Endothelial cell of umbilical vein (primary cell): ENCODE measurements at regions not wholly inside any gene's neighbourhood (a gene's known extent, or its start where the extent isn't known, plus 50 kb on each side); places are given as distances from the start of the nearest gene placed in this dataset.

Experiments
- BruUV-seq: library from RNA; stranded (reverse); fragments of 400-500 nt; replicated peaks from 2 replicates; lab custom pipeline; 2021; lab: Mats Ljungman, UMichigan
- CTCF ChIA-PET: fragments of 300-600, 350-600 bp; sonication (Branson Sonifier 250); formaldehyde crosslinking; loops from one replicate; lab custom pipeline; 2021; ENCODE audit warnings: antibody characterized with exemption, inconsistent platforms; lab: Charles Lee
- POLR2A ChIA-PET: fragments of 300-600, 350-600 bp; sonication (Branson Sonifier 250); formaldehyde crosslinking; loops from one replicate; lab custom pipeline; 2021; ENCODE audit warnings: antibody characterized with exemption, inconsistent platforms; lab: Charles Lee
- DNase-seq: peaks from one replicate; pipeline ENCODE4 v3.0.0-alpha.2; 2011; ENCODE audit warnings: low read depth, low spot score
- FAIRE-seq: peaks from 2 replicates; lab custom pipeline; 2011; peaks lifted over from hg19 to GRCh38; lab: Jason Lieb, UNC
- H2AFZ ChIP-seq: 2 replicates; pipeline ENCODE4 v1.6.0; 2012; ENCODE audit warnings: low read depth, low read length, control low read depth, inconsistent platforms
- H3K27ac ChIP-seq: 2 replicates; pipeline ENCODE4 v1.5.1; 2011; ENCODE audit warnings: low read depth, mild to moderate bottlenecking, control low read depth, low read length, moderate library complexity; ENCODE audit not compliant: insufficient read depth
- H3K27me3 ChIP-seq, 2 experiments: 2 replicates each; pipeline versions ENCODE4 v1.6.0 to v1.6.1; 2011; ENCODE audit warnings: low read length in 2 of 2, mixed read lengths in 1 of 2; ENCODE audit not compliant: control insufficient read depth in 2 of 2, insufficient read depth in 2 of 2
- H3K36me3 ChIP-seq, 2 experiments: 2 replicates in 1 of 2; 3 replicates in 1 of 2; pipeline ENCODE4 v1.5.1; 2011; ENCODE audit warnings: low read length in 2 of 2, mild to moderate bottlenecking in 1 of 2, moderate library complexity in 1 of 2; ENCODE audit not compliant: control insufficient read depth in 2 of 2, insufficient read depth in 2 of 2; ENCODE audit errors: extremely low read depth in 1 of 2
- H3K4me1 ChIP-seq: 3 replicates; pipeline ENCODE4 v1.5.1; 2011; ENCODE audit warnings: mild to moderate bottlenecking, low read length; ENCODE audit not compliant: control insufficient read depth, insufficient read depth; ENCODE audit errors: extremely low read depth
- H3K4me2 ChIP-seq: 2 replicates; pipeline ENCODE4 v1.6.1; 2011; ENCODE audit warnings: low read length, control low read depth, mixed read lengths; ENCODE audit not compliant: insufficient read depth
- H3K4me3 ChIP-seq, 3 experiments: fragments of 200-600 bp in 1 of 3; sonication (generic), shearing (Covaris generic) in 1 of 3; replicated peaks in 1 of 3; 2 replicates each; pipeline ENCODE4 v1.5.1; 2011 to 2016; ENCODE audit warnings: control low read depth in 3 of 3, low read length in 3 of 3, mild to moderate bottlenecking in 2 of 3, inconsistent platforms in 1 of 3, low read depth in 1 of 3, moderate library complexity in 1 of 3; ENCODE audit not compliant: insufficient read depth in 1 of 3
- H3K79me2 ChIP-seq: 2 replicates; pipeline ENCODE4 v1.6.0; 2012; ENCODE audit warnings: low read length, inconsistent platforms; ENCODE audit not compliant: control insufficient read depth, insufficient read depth
- H3K9ac ChIP-seq: replicated peaks from 2 replicates; pipeline ENCODE3; 2011; ENCODE audit warnings: low read length, control low read depth; ENCODE audit not compliant: insufficient read depth; ENCODE audit errors: extremely low read depth
- H3K9me1 ChIP-seq: replicated peaks from 3 replicates; pipeline ENCODE4 v1.6.0; 2011; ENCODE audit warnings: mild to moderate bottlenecking, low read length; ENCODE audit not compliant: control insufficient read depth, insufficient read depth; ENCODE audit errors: extremely low read depth
- H3K9me3 ChIP-seq: replicated peaks from 2 replicates; pipeline ENCODE4 v1.5.1; 2012; ENCODE audit warnings: low read length, inconsistent platforms; ENCODE audit not compliant: control insufficient read depth, insufficient read depth
- H4K20me1 ChIP-seq: replicated peaks from 2 replicates; pipeline ENCODE3; 2011; ENCODE audit warnings: mild to moderate bottlenecking, low read length; ENCODE audit not compliant: control insufficient read depth, insufficient read depth; ENCODE audit errors: extremely low read depth
- EZH2 ChIP-seq: IDR thresholded peaks from 2 replicates; pipeline ENCODE4 v1.6.1; 2012; ENCODE audit warnings: borderline replicate concordance, low read depth, mild to moderate bottlenecking, moderate library complexity, low read length, inconsistent platforms; ENCODE audit not compliant: severe bottlenecking
- FOS ChIP-seq: IDR thresholded peaks from 2 replicates; pipeline ENCODE4 v1.6.1; 2011; ENCODE audit warnings: mild to moderate bottlenecking, low read length, moderate library complexity, borderline replicate concordance; ENCODE audit not compliant: insufficient read depth
- GATA2 ChIP-seq: IDR thresholded peaks from 2 replicates; pipeline ENCODE4 v1.7.0; 2011; ENCODE audit warnings: low read depth, mild to moderate bottlenecking, moderate library complexity, mixed read lengths, low read length; ENCODE audit not compliant: insufficient read length, insufficient read depth
- JUN ChIP-seq: IDR thresholded peaks from 2 replicates; pipeline ENCODE4 v1.6.1; 2011; ENCODE audit warnings: borderline replicate concordance, low read depth; ENCODE audit not compliant: insufficient read length, insufficient read depth
- MYC ChIP-seq: IDR thresholded peaks from one replicate; pipeline ENCODE4 v1.6.1; 2011; ENCODE audit warnings: mild to moderate bottlenecking, low read depth, low read length
- POLR2A ChIP-seq: IDR thresholded peaks from 2 replicates; pipeline ENCODE4 v1.6.1; 2012; ENCODE audit warnings: low read depth, mild to moderate bottlenecking, control low read depth, low read length
- POLR2AphosphoS5 ChIP-seq: IDR thresholded peaks from 2 replicates; pipeline ENCODE4 v1.6.1; 2012; ENCODE audit warnings: low read depth, mild to moderate bottlenecking, control low read depth, low read length, moderate library complexity; ENCODE audit not compliant: insufficient read depth
- dilution Hi-C: fragments of 300-500 bp; cut with MboI; formaldehyde crosslinking; loops from one replicate; pipeline ENCODE4 v1.15.0; 2019; ENCODE audit warnings: low sequenced_read_pairs; ENCODE audit not compliant: extremely low pct_ligation_motif_present
- intact Hi-C: fragments of 100-400 bp; cut with micrococcal nuclease; formaldehyde crosslinking; loops from one replicate; pipeline ENCODE4 v1.10.0; 2022
- TF ChIP-seq, protein P1 (sequence below), 2 donors: IDR thresholded peaks; 1 replicate in 1 of 2; 2 replicates in 1 of 2; pipeline ENCODE4 v1.5.1; 2011; ENCODE audit warnings: low read length in 2 of 2, mild to moderate bottlenecking in 2 of 2, moderate library complexity in 2 of 2, control low read depth in 1 of 2, inconsistent platforms in 1 of 2, low read depth in 1 of 2; ENCODE audit not compliant: insufficient read depth in 1 of 2; ENCODE audit errors: extremely low read depth in 1 of 2
- TF ChIP-seq, protein P2 (sequence below): IDR thresholded peaks from 2 replicates; pipeline ENCODE4 v1.6.1; 2011; ENCODE audit not compliant: insufficient read depth, insufficient read length

DNA sequence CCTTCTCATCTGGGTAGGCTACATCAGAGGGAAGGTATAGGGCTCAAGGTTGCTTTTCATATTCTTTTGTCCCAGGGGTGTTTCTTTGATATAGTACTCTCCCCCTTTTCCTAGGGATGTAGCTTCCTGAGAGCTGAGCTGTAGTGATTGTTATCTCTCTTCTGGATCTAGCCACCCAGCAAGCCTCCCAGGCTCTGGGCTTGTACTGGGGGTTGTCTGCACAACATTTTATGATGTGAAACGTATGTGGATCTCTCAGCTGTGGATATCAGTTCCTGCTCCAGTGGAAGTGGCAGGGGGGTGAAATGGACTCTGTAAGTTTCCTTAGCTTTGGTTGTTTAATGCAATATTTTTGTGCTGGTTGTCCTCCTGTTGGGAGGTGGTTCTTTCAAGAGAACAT lies 437.3 kb upstream of the SYNCRIP start:
- Histone ChIP-seq H3K36me3 (no peaks in the 10 kb centered on the region), H4K20me1 (no peaks in the 10 kb centered on the region), H3K4me2 (no peak overlapping the region), H3K9ac (no peak overlapping the region), H3K27ac (no peak overlapping the region), H3K4me3 (no peak overlapping the region), H3K79me2 (no peaks in the 10 kb centered on the region), H3K9me1 (no peaks in the 10 kb centered on the region), H2AFZ (no peak overlapping the region), H3K9me3 (peaks cover 2% of the 10 kb centered on the region), H3K4me1 (no peaks in the 10 kb centered on the region), H3K27me3 (no peaks in the 10 kb centered on the region)
- POLR2A ChIA-PET: no interaction called here
- BruUV-seq: no TSS peak
- CTCF ChIA-PET: no interaction called here
- dilution Hi-C loops: no loop called here
- TF ChIP-seq, protein P1, sequence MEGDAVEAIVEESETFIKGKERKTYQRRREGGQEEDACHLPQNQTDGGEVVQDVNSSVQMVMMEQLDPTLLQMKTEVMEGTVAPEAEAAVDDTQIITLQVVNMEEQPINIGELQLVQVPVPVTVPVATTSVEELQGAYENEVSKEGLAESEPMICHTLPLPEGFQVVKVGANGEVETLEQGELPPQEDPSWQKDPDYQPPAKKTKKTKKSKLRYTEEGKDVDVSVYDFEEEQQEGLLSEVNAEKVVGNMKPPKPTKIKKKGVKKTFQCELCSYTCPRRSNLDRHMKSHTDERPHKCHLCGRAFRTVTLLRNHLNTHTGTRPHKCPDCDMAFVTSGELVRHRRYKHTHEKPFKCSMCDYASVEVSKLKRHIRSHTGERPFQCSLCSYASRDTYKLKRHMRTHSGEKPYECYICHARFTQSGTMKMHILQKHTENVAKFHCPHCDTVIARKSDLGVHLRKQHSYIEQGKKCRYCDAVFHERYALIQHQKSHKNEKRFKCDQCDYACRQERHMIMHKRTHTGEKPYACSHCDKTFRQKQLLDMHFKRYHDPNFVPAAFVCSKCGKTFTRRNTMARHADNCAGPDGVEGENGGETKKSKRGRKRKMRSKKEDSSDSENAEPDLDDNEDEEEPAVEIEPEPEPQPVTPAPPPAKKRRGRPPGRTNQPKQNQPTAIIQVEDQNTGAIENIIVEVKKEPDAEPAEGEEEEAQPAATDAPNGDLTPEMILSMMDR (IDR thresholded peaks at IDR 0.05; ENCODE audit: extremely low read depth in 1 of 2, insufficient read depth in 1 of 2, low read depth in 1 of 2, low read length in 2 of 2): no peak
- TF ChIP-seq FOS (no peak), POLR2AphosphoS5 (no peak), MYC (no peak), EZH2 (no peak), GATA2 (no peak), JUN (no peak), POLR2A (no peak)
- TF ChIP-seq, protein P2, sequence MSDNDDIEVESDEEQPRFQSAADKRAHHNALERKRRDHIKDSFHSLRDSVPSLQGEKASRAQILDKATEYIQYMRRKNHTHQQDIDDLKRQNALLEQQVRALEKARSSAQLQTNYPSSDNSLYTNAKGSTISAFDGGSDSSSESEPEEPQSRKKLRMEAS: no peak
- no peak for DNase-seq
- intact Hi-C loops: no loop called here
- no peak for FAIRE-seq
